PFSK-1 (cell line): ENCODE measurements at regions not wholly inside any gene's neighbourhood (a gene's known extent, or its start where the extent isn't known, plus 50 kb on each side); places are given as distances from the start of the nearest gene placed in this dataset.

ENCODE experiments used
- FOXP2 ChIP-seq: optimal IDR thresholded peaks from 2 replicates; pipeline ENCODE3; 2011; ENCODE audit warnings: borderline replicate concordance, control low read depth, inconsistent platforms; ENCODE audit not compliant: insufficient read depth; ENCODE audit errors: extremely low read length, extremely low read depth
- POLR2AphosphoS5 ChIP-seq: IDR thresholded peaks from 2 replicates; pipeline ENCODE4 v1.6.1; 2012; ENCODE audit warnings: low read depth, mild to moderate bottlenecking, control low read depth, low read length, moderate library complexity
- SIN3A ChIP-seq: IDR thresholded peaks from 2 replicates; pipeline ENCODE4 v1.6.1; 2012; ENCODE audit warnings: mild to moderate bottlenecking, low read length, moderate library complexity, borderline replicate concordance; ENCODE audit not compliant: insufficient read depth
- TAF1 ChIP-seq: IDR thresholded peaks from 2 replicates; pipeline ENCODE4 v1.6.1; 2012; ENCODE audit warnings: low read length, control low read depth, borderline replicate concordance; ENCODE audit not compliant: insufficient read depth
- TF ChIP-seq, protein P1 (sequence below), 2 experiments: IDR thresholded peaks; 2 replicates each; pipeline versions ENCODE4 v1.6.1 to v1.8.0; 2011 to 2012; ENCODE audit warnings: low read depth in 2 of 2, low read length in 2 of 2, control low read depth in 1 of 2, inconsistent platforms in 1 of 2, mild to moderate bottlenecking in 1 of 2, moderate library complexity in 1 of 2; ENCODE audit not compliant: insufficient read depth in 1 of 2

- TF ChIP-seq SIN3A: no peak
- no peak for TF ChIP-seq TAF1
- no peak for TF ChIP-seq POLR2AphosphoS5
- TF ChIP-seq FOXP2: no peak
- TF ChIP-seq, protein P1, sequence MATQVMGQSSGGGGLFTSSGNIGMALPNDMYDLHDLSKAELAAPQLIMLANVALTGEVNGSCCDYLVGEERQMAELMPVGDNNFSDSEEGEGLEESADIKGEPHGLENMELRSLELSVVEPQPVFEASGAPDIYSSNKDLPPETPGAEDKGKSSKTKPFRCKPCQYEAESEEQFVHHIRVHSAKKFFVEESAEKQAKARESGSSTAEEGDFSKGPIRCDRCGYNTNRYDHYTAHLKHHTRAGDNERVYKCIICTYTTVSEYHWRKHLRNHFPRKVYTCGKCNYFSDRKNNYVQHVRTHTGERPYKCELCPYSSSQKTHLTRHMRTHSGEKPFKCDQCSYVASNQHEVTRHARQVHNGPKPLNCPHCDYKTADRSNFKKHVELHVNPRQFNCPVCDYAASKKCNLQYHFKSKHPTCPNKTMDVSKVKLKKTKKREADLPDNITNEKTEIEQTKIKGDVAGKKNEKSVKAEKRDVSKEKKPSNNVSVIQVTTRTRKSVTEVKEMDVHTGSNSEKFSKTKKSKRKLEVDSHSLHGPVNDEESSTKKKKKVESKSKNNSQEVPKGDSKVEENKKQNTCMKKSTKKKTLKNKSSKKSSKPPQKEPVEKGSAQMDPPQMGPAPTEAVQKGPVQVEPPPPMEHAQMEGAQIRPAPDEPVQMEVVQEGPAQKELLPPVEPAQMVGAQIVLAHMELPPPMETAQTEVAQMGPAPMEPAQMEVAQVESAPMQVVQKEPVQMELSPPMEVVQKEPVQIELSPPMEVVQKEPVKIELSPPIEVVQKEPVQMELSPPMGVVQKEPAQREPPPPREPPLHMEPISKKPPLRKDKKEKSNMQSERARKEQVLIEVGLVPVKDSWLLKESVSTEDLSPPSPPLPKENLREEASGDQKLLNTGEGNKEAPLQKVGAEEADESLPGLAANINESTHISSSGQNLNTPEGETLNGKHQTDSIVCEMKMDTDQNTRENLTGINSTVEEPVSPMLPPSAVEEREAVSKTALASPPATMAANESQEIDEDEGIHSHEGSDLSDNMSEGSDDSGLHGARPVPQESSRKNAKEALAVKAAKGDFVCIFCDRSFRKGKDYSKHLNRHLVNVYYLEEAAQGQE (IDR thresholded peaks at IDR 0.05; ENCODE audit: insufficient read depth in 1 of 2, low read depth in 2 of 2, low read length in 2 of 2): no peak
Measured at GRCh38 chr11:109769858-109770257, 323.3 kb upstream of the ZC3H12C start.

GRCh38 chr11:109770323-109770722, 322.9 kb upstream of the ZC3H12C start:
- no peak for TF ChIP-seq POLR2AphosphoS5
- TF ChIP-seq, protein P1 (IDR thresholded peaks at IDR 0.05; ENCODE audit: insufficient read depth in 1 of 2, low read depth in 2 of 2, low read length in 2 of 2): no peak
- TF ChIP-seq SIN3A: no peak
- no peak for TF ChIP-seq TAF1
- TF ChIP-seq FOXP2: no peak

DNA sequence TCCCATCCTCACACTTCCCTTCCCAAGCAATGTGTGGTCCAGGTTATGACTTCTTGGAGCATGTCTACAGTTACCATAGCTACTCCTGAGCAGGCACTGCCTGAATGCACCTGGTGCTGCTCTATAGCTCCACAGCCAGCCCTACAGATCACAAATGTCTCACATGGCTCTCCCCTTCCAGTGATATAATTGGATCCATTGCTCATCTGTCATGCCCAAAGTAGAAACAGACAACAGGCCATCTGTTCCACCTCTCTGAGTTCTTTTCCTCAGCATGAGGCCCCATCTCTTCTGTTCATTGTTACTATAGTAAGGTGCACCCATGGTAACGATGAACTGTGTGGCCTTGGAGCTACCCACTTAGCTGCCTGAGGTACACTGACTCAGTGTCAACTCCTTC, 320.3 kb upstream of the ZC3H12C start:
- TF ChIP-seq, protein P1 (IDR thresholded peaks at IDR 0.05; ENCODE audit: insufficient read depth in 1 of 2, low read depth in 2 of 2, low read length in 2 of 2): no peak
- no peak for TF ChIP-seq SIN3A
- no peak for TF ChIP-seq FOXP2
- TF ChIP-seq TAF1: no peak
- TF ChIP-seq POLR2AphosphoS5: no peak

DNA sequence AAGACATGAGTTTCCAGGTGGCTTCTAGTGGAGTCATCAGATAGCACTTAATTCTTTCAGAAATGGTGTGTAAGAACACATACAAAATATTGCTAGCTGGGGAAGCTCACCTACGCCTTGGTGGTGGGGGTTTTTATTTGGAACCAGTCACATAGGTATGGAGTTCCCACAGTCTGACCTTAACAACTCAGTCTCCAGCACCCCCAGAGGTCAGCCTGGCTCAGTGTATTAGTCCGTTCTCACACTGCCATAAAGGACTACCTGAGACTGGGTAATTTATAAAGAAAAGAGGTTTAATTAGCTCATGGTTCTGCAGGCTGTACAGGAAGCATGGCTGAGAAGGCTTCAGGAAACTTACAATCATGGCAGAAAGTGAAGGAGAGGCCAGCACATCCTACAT, 317.5 kb upstream of the ZC3H12C start:
- TF ChIP-seq FOXP2 (no peak), TAF1 (no peak), SIN3A (no peak), POLR2AphosphoS5 (no peak)
- TF ChIP-seq, protein P1 (IDR thresholded peaks at IDR 0.05; ENCODE audit: insufficient read depth in 1 of 2, low read depth in 2 of 2, low read length in 2 of 2): no peak

DNA sequence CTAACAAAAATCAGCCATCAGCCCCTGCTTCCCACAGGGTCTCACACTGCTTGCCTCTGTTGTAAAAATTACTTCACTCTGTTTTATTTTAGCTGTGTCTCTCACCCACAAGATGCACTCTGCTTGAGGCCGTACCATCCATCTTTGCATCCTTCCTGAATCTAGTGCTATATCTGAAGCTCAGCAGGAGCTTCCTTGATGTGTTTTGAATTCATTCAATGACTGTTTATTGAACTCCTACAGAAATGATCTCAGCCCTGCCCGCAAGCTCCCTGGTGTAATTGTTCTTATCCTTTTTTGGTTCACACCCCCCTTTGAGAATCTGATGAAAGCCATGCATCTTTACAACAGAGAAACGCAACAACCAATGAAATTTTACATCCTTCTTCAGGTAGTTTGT, 310.2 kb upstream of the ZC3H12C start:
- TF ChIP-seq TAF1 (no peak), POLR2AphosphoS5 (no peak), SIN3A (no peak; the same call in 1 of the 2 replicates)
- TF ChIP-seq, protein P1 (IDR thresholded peaks at IDR 0.05; ENCODE audit: insufficient read depth in 1 of 2, low read depth in 2 of 2, low read length in 2 of 2): peak in 1 of 2 experiments; percentile 47; a peak in 1 of 4 replicates
